ENCODE measurements at regions not wholly inside any gene's neighbourhood (a gene's known extent, or its start where the extent isn't known, plus 50 kb on each side); places are given as distances from the start of the nearest gene placed in this dataset.

DNA sequence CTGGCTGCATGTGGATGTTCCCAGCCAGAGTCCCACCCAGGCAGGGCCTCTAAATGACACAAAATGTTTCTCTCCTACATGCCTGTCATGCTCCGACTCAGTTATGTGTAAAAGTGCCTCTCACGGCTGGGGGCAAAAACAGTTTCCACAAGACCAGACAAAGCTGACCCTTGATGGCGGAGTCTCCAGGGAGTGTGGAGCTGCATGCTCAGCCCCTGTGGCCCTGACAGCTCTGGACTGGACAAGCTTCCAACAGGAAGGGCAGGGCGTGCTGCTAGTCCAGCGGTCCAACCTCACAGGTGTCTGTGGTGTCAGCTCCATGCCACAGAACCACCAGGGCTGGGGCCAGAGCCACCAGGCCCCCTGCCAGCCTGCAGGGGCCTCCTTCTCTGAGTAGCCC lies 149.6 kb downstream of the CRYBB2 start:
- peaks cover 2% of the 10 kb centered on the region for H3K4me1 Mint-ChIP-seq
- Histone ChIP-seq H3K27ac (ENCODE audit: low read length in 2 of 2) (no peak overlapping the region), H3K36me3 (replicated peaks in 1 of 2; ENCODE audit: control extremely low read depth in 1 of 2, control insufficient read depth in 1 of 2, extremely low read depth in 1 of 2, insufficient read depth in 2 of 2, low read length in 1 of 2) (peaks cover 0 to 5% of the 10 kb centered on the region in 2 experiments), H3K9ac (ENCODE audit: low read length) (no peak overlapping the region), H4K20me1 (ENCODE audit: control insufficient read depth, insufficient read depth, low read length, poor library complexity, severe bottlenecking) (peaks cover 9% of the 10 kb centered on the region), H2AFZ (ENCODE audit: insufficient read depth, low read depth, low read length, poor library complexity, severe bottlenecking) (no peak overlapping the region), H3K4me2 (replicated peaks; ENCODE audit: low read depth, low read length, poor library complexity, severe bottlenecking) (no peak overlapping the region), H3K79me2 (ENCODE audit: control insufficient read depth, insufficient read depth, low read length) (no peaks in the 10 kb centered on the region), H3K9me3 (ENCODE audit: control extremely low read depth in 1 of 3, control insufficient read depth in 2 of 3, insufficient read depth in 1 of 3, low read length in 2 of 3) (no peaks in the 10 kb centered on the region), H3K27me3 (replicated peaks in 1 of 4; ENCODE audit: control extremely low read depth in 1 of 4, control insufficient read depth in 3 of 4, insufficient read depth in 4 of 4, low read length in 3 of 4) (no peaks in the 10 kb centered on the region), H3K4me1 (ENCODE audit: control insufficient read depth in 2 of 2, insufficient read depth in 2 of 2, low read length in 2 of 2) (no peaks in the 10 kb centered on the region), H3K4me3 (ENCODE audit: control extremely low read depth in 1 of 5, extremely low read depth in 1 of 5, insufficient read depth in 1 of 5, low read depth in 2 of 5, low read length in 4 of 5) (no peak overlapping the region)
- DNase-seq (no peak), ATAC-seq (ENCODE audit: low read depth) (no peak)
- intact Hi-C loops (cut with micrococcal nuclease): no loop called here
- ChIA-PET POLR2A (no interaction called here), CTCF (no interaction called here)
- no peaks in the 10 kb centered on the region for H3K9me3 Mint-ChIP-seq (ENCODE audit: insufficient read depth)
- TF ChIP-seq EZH2 (IDR thresholded peaks at IDR 0.05; ENCODE audit: borderline replicate concordance, insufficient read depth, low read depth, low read length, poor library complexity, severe bottlenecking): no peak
- WGBS (ENCODE audit: insufficient coverage): 98% methylated on average over 5 of the region's 5 CpGs
- no peak overlapping the region for H3K4me3 Mint-ChIP-seq
- no peak overlapping the region for H3K27ac Mint-ChIP-seq
- H3K27me3 Mint-ChIP-seq: no peaks in the 10 kb centered on the region

DNA sequence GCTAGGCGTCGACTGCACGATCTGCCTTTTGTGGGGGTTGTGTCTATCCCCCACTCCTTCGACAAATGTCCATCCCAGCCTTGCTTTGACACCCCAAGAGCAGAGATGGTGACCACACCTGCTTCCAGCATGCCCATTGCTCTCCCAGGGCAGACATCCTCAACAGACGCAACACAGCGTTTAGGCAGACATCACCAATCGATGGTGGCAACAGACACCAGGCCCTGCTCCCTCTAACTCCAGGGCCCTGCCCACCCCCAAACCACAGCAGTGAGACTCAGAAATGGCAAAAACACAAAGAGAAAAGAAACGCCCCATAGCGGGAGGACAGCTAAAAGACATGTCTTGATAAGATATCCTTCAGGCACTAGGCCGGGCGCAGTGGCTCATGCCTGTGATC lies 150.9 kb downstream of the CRYBB2 start:
- Histone ChIP-seq H3K27ac (ENCODE audit: low read length in 2 of 2) (no peak overlapping the region), H3K4me1 (ENCODE audit: control insufficient read depth in 2 of 2, insufficient read depth in 2 of 2, low read length in 2 of 2) (no peaks in the 10 kb centered on the region), H3K9me3 (ENCODE audit: control extremely low read depth in 1 of 3, control insufficient read depth in 2 of 3, insufficient read depth in 1 of 3, low read length in 2 of 3) (no peaks in the 10 kb centered on the region), H3K9ac (ENCODE audit: low read length) (no peak overlapping the region), H3K79me2 (ENCODE audit: control insufficient read depth, insufficient read depth, low read length) (peaks cover 2% of the 10 kb centered on the region), H3K36me3 (replicated peaks in 1 of 2; ENCODE audit: control extremely low read depth in 1 of 2, control insufficient read depth in 1 of 2, extremely low read depth in 1 of 2, insufficient read depth in 2 of 2, low read length in 1 of 2) (peaks cover 0 to 11% of the 10 kb centered on the region in 2 experiments), H3K4me2 (replicated peaks; ENCODE audit: low read depth, low read length, poor library complexity, severe bottlenecking) (no peak overlapping the region), H2AFZ (ENCODE audit: insufficient read depth, low read depth, low read length, poor library complexity, severe bottlenecking) (no peak overlapping the region), H3K4me3 (ENCODE audit: control extremely low read depth in 1 of 5, extremely low read depth in 1 of 5, insufficient read depth in 1 of 5, low read depth in 2 of 5, low read length in 4 of 5) (no peak overlapping the region), H3K27me3 (replicated peaks in 1 of 4; ENCODE audit: control extremely low read depth in 1 of 4, control insufficient read depth in 3 of 4, insufficient read depth in 4 of 4, low read length in 3 of 4) (no peaks in the 10 kb centered on the region), H4K20me1 (ENCODE audit: control insufficient read depth, insufficient read depth, low read length, poor library complexity, severe bottlenecking) (peaks cover 9% of the 10 kb centered on the region)
- ATAC-seq (ENCODE audit: low read depth) (no peak), DNase-seq (no peak)
- H3K9me3 Mint-ChIP-seq (ENCODE audit: insufficient read depth): no peaks in the 10 kb centered on the region
- ChIA-PET CTCF (interaction anchor here (0.7 to 1.0 kb wide), 2 partner anchors 22 to 34 kb away, joined by 3 read pairs; no protein-coding TSS in a partner anchor), POLR2A (no interaction called here)
- intact Hi-C loops (cut with micrococcal nuclease): no loop called here
- H3K4me1 Mint-ChIP-seq: peaks cover 2% of the 10 kb centered on the region
- no peaks in the 10 kb centered on the region for H3K27me3 Mint-ChIP-seq
- H3K4me3 Mint-ChIP-seq: no peak overlapping the region
- WGBS (ENCODE audit: insufficient coverage): 96% methylated on average over 10 of the region's 11 CpGs
- H3K27ac Mint-ChIP-seq: no peak overlapping the region
- TF ChIP-seq EZH2 (IDR thresholded peaks at IDR 0.05; ENCODE audit: borderline replicate concordance, insufficient read depth, low read depth, low read length, poor library complexity, severe bottlenecking): no peak
- TF ChIP-seq CTCF (IDR thresholded peaks at IDR 0.05): no peak

All from B cell (primary cell).